ENCODE measurements at regions not wholly inside any gene's neighbourhood (a gene's known extent, or its start where the extent isn't known, plus 50 kb on each side); places are given as distances from the start of the nearest gene placed in this dataset.

DNA sequence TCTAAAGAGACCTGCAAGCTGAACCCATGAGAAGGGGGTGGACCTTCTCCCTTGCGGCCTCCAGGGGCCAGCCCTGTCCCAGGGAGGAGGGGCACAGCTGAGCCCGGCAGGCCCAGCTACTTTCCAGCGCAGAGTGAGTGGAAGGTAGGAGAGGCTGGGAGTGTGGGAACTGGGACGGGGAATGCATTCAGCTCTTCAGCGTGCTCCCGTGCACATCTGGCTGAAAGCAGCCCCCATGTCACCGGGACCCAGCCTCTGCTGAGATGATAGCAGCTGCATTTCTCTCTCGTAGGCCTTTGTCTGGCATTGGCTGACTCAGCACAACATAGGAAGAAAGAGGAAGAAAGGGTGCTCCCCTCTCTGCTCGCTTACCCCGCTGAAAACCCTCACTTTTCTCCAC lies 951.5 kb downstream of the TBC1D22A start:
- Histone ChIP-seq H3K27ac (no peak overlapping the region), H3K4me3 (no peak overlapping the region)
- TF ChIP-seq, protein P1, sequence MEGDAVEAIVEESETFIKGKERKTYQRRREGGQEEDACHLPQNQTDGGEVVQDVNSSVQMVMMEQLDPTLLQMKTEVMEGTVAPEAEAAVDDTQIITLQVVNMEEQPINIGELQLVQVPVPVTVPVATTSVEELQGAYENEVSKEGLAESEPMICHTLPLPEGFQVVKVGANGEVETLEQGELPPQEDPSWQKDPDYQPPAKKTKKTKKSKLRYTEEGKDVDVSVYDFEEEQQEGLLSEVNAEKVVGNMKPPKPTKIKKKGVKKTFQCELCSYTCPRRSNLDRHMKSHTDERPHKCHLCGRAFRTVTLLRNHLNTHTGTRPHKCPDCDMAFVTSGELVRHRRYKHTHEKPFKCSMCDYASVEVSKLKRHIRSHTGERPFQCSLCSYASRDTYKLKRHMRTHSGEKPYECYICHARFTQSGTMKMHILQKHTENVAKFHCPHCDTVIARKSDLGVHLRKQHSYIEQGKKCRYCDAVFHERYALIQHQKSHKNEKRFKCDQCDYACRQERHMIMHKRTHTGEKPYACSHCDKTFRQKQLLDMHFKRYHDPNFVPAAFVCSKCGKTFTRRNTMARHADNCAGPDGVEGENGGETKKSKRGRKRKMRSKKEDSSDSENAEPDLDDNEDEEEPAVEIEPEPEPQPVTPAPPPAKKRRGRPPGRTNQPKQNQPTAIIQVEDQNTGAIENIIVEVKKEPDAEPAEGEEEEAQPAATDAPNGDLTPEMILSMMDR (IDR thresholded peaks at IDR 0.05): no peak
- DNase-seq (ENCODE audit: low spot score): no peak

DNA sequence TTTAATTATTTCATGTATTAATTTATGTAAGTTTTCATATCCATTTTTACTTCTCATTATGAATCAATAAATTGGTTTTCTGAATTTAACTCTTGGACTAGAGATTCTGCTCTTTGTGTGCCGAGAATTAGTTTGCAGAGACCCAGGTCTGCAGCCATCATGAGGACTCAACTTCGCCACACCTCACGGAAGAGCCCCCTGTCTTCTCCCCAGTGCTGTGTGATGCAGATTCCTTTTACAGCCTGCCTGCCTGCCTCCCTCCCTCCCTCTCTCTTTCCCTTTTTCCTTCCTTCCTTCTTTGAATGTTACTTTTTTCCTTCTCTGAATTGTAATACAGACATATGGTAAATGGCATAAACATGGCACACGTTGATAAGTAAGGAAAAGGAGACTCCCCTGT lies 947.7 kb downstream of the TBC1D22A start:
- no peak overlapping the region for H3K4me3 ChIP-seq
- no peak overlapping the region for H3K27ac ChIP-seq
- TF ChIP-seq, protein P1 (IDR thresholded peaks at IDR 0.05): no peak
- no peak for DNase-seq (ENCODE audit: low spot score)

DNA sequence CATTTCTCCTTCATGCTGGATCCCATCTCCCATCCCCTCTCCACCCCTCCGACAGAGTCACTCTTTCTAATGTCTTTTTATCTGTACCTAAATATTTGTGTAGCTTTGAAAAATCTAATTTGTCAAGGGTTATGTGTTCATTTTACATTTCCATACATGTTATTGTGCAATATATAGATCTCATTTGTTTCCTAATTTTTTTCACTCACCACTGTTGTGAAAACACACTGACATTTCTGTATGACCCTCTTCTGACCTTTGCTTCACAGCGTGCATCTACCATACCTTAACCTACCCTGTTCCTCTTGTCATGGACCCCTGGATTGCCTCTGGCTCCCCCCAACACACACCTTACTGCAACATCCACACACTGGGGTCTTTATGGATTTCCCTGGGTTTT lies 942.9 kb downstream of the TBC1D22A start:
- no peak overlapping the region for H3K27ac ChIP-seq
- DNase-seq (ENCODE audit: low spot score): no peak
- TF ChIP-seq, protein P1 (IDR thresholded peaks at IDR 0.05): no peak
- no peak overlapping the region for H3K4me3 ChIP-seq

DNA sequence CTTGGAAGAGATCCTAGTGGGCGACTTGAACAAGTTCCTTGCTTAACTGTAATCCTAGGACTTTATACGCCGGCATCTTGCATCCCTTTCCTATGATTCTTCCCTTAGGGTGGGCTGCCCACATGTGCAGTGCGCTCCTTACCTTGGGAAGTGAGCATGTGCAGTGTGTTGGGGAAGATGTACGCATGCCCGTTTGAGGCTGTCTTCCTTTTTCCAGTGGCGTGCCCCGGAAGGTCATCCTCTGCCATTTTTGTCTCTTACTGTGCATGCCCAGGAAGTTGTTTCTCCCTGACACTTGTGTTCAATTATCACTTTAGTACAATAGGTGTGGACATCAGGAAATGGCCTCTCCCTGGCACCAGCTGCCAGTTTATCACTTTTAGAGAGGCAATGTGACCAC lies 936.5 kb downstream of the TBC1D22A start:
- DNase-seq (ENCODE audit: low spot score): no peak
- TF ChIP-seq, protein P1 (IDR thresholded peaks at IDR 0.05): no peak
- Histone ChIP-seq H3K27ac (no peak overlapping the region), H3K4me3 (no peak overlapping the region)

DNA sequence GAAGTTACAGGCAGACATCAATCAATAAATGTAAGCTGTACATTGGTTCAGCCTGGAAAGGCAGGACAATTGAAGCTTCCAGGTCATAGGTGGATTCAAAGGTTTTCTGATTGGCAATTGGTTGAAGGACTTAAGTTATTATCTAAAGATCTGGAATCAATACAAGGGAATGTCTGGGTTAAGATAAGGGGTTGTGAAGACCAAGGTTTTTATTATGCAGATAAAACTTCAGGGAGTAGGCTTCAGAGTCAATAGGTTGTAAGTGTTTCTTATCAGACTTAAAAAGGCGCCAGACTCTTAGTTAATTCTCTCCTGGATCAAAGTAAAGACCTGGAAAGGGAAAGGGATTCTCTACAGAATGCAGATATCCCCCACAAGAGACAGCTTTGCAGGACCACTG lies 935.4 kb downstream of the TBC1D22A start:
- TF ChIP-seq, protein P1 (IDR thresholded peaks at IDR 0.05): no peak
- no peak overlapping the region for H3K4me3 ChIP-seq
- no peak for DNase-seq (ENCODE audit: low spot score)
- H3K27ac ChIP-seq: no peak overlapping the region

DNA sequence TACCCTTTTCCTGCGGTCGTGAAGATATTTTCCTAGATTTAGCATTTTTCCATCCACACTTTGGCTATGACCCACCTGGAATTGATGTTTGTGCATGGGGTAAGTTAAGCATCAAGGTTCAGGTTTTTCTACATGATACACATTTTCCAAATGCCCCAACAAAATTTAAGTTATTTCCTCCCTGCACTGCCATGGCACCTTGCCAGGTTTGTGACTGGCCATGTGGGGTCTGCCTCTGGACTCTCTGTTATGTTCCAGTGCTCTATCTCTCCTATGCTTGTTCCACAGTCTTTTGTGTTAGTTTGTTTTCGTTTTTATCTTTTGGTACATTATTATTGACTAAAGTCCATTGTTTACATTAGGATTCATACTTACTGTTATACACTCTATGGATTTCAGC lies 934.3 kb downstream of the TBC1D22A start:
- no peak for DNase-seq (ENCODE audit: low spot score)
- TF ChIP-seq, protein P1 (IDR thresholded peaks at IDR 0.05): no peak
- Histone ChIP-seq H3K4me3 (no peak overlapping the region), H3K27ac (no peak overlapping the region)

DNA sequence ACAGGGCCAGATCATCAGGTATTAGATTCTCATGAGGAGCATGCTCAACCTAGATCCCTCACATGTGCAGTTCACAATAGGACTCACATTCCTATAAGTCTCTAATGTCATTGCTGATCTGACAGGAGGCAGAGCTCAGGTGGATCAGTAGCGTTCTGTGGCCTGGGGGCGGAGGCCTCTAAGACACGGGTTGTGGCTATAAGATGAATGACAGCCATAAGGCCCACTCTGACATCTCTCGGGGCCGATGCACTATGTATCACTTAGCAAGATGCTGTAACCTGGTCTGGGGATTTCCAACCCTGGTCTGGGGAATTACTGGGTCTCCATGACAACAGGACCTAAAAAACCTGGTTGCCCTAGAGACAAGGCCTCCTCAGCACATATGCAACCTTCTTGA lies 932.7 kb downstream of the TBC1D22A start:
- TF ChIP-seq, protein P1 (IDR thresholded peaks at IDR 0.05): no peak
- no peak overlapping the region for H3K4me3 ChIP-seq
- no peak overlapping the region for H3K27ac ChIP-seq
- no peak for DNase-seq (ENCODE audit: low spot score)
